Stimulated activated CD4-positive, alpha-beta T cell treated with anti-CD3 and anti-CD28 coated beads, Interleukin-1b, Interleukin-23, amount 100 ng/mL, for 4 hours (primary cell): ENCODE measurements at regions not wholly inside any gene's neighbourhood (a gene's known extent, or its start where the extent isn't known, plus 50 kb on each side); places are given as distances from the start of the nearest gene placed in this dataset.
"Not testable (repeated sequence)": the region's sequence is repeated elsewhere in the genome, so short reads cannot be mapped to it uniquely, and the experiment has no call there.

Experiments used
- DNase-seq, 2 donors: peaks; one replicate each; pipeline ENCODE4 v3.0.0-alpha.2; 2020; ENCODE audit warnings: low read depth in 2 of 2

DNA sequence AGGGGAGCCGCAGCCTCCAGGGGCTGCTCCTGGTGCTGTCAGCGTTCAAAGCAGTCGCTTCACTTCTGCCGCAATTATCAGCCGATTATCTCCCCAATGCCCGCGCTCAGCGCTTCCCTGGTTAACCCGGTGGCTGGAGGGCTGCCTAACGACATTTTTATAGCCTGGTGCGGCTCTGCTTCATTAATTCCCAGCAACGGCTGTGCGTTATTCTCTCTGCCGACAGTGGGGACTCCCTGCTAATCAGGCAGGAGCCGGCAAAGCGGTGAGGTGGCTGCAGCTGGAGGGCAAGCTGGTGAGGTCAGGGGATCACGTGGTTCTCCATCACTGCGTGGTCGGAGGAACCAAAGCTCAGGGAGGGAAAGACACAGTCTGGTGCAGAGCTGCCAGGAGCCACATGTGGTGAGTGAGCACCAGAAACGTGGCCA is 62.9 kb downstream of the GLRX5 start:
- DNase-seq, result no peak

DNA sequence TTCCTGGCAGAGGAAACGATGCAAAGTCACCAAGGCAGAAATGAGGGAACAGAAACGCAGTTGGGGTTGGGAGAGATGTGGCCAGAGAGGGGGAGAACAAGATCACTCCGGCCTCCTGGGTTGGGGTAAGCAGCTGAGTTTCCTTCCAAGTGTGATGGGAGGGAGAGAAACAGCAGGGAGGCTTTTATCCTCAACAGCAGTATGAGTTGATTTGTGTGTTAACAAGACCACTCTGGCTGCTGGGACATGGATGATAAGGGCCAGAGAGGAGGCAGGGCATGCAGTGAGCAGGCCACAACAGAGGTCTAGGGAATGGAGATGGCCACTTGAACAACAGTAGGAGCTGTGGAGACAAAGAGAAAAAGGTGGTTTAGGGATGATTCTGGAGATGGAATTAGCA is 66.8 kb downstream of the GLRX5 start:
- DNase-seq, result no peak

DNA sequence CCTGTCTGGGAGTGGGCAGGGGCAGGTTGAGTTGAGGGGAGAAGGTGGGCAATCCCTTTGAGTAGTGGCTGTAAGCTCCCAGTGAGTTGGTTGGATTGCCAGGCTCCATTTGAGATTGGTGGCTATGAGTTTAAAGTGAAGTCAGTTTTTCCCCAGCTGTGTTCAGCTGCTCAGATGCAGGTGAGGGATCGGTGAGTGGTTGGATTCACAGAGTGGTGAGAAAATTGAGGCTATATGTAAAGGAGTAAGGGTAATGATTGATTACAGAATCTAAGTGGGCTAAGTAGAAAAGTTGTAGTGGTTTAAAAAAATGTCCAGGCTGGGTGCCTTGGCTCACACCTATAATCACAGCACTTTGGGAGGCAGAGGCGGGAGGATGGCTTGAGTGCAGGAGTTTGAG is 68.6 kb downstream of the GLRX5 start:
- DNase-seq, result no peak

DNA sequence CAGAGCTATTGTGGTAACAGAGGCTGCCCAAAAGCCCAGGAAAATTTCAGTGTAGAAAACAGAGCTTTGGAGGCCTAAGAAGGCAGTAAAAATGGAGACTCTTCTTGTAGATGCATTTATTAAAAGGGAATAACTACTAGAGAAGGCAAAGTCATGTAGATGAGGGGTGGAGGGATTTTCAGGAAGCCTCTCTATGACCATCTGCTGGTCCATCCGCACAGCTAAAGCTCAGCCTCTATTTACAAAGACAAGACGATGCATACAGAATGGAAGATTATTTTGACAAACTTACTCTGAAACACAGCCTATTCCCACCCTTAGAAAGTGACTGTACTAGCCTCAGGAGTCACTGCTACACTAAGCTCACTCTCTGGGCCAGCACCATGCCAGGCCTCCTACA is 71.4 kb downstream of the GLRX5 start:
- no peak for DNase-seq

DNA sequence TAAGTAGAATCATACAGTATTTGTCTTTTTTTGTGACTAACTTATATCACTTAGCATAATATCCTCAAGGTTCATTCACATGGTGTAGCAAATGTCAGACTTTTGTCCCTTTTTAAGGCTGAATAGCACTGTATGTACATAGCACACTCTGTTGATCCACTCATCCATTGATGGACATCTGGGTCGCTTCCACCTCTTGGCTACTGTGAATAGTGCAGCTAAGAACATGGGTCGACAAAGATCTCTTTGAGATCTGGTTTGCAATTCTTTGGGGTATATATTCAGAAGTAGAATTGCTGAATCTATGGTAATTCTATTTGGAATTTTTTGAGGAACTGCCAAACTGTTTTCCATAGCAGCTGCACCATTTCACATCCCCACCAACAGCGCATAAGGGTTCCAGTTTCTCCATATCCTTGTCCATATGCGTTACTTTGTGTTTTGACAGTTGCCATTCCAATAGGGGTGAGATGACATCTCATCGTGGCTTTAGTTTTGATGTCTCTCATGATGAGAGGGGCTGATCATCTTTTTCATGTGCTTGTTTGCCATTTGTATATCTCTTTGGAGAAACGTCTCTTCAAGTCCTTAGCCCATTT is 73.9 kb downstream of the GLRX5 start:
- no peak for DNase-seq

DNA sequence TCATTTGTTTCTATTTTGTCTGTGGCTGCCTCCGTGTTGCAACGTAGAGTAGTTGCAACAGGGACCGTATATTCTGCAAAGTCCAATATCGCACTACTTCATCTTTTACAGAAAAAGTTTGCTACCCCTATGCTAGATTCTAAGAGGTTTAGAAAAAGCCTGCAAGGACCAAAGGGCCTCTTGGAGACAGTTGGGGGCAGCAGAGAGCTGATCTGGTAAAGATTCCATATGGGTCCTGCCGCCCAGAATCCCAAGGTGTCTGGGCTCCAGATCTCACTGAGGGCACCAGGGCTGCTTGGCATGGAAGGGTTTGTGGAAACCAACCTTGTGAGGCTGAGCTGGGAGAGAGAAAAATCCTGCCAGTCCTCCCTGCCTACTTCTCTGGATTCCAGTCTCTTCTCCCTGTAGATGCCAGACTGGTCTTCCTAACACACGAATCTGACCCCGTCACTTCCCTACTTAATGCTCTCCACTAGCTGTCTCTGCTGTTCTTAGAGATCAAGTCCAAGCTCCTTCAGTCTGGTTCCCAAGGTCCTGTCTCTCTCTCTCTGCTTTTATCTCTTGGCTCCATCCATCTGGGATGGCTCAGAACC is 74.6 kb downstream of the GLRX5 start:
- DNase-seq, result no peak

DNA sequence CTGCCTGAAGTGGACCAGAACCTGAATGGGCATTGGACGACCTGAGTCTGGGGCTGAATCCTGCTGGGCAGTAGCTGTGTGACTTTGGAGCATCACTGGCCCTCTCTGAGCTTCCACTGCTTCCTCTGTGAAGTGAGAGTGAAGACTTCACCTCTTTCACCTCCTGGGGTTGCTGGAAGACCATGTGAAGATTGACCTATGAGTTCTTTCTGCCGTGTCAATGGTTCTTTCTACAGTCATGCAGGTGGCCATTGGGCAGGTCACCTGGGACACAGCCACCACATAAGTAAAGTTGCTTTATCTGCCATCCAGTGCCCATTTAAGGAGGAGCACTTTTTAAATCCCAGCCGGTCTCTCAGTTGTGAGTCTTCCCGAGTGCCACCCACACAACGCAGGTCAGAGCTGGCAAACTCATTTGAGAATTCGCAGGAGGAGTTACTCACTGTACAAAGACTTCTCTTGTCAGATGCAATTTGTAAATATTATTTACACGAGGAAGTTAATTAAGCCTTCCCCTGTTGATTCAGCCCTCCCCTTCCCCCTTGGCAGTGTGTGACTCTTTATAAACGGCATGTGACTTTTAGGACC is 74.8 kb upstream of the TCL1B start:
- DNase-seq, result no peak

GRCh38 chr14:95614349-95614748 is 71.9 kb upstream of the TCL1B start:
- no peak for DNase-seq

- no peak for DNase-seq
Observed at GRCh38 chr14:95616745-95617144, 69.5 kb upstream of the TCL1B start.

- no peak for DNase-seq
Observed at GRCh38 chr14:95619785-95620417, 66.3 kb upstream of the TCL1B start.

GRCh38 chr14:95620659-95621059 is 65.6 kb upstream of the TCL1B start:
- DNase-seq, result peak in 1 of 2 donors; percentile 8

GRCh38 chr14:95623195-95623594 is 63.0 kb upstream of the TCL1B start:
- DNase-seq, result no peak

DNA sequence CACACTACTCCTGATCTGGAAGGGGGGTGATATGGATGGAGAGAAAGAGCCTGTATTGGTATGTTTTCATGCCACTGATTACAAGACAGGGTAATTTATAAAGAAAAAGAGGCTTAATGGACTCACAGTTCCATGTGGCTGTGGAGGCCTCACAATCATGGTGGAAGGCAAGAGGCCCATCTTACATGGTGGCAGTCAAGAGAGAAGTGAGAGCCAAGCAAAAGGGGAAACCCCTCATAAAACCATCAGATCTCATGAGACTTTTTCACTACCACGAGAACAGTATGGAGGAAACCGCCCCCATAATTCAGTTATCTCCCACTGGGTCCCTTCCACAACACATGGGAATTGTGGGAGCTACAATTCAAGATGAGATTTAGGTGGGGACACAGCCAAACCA is 60.5 kb upstream of the TCL1B start:
- not testable (repeated sequence) for DNase-seq

GRCh38 chr14:95635051-95635450 is 51.2 kb upstream of the TCL1B start:
- no peak for DNase-seq
